GM12878 (cell line): ENCODE measurements at regions not wholly inside any gene's neighbourhood (a gene's known extent, or its start where the extent isn't known, plus 50 kb on each side); places are given as distances from the start of the nearest gene placed in this dataset.

ENCODE experiments used
- ATAC-seq: fragments of 200-7000 bp; cut with Tn5 transposase; 3 replicates; pipeline ENCODE4 v1.9.1; 2020; ENCODE audit warnings: mild to moderate bottlenecking, moderate library complexity
- BruUV-seq: library from RNA; stranded (reverse); fragments of 400-500 nt; replicated peaks from 2 replicates; lab custom pipeline; 2021; lab: Mats Ljungman, UMichigan
- CTCF ChIA-PET: fragments of 300-600 bp; sonication (Branson Sonifier 250); formaldehyde crosslinking; extraction: SDS; loops from one replicate; lab custom pipeline; 2021; ENCODE audit warnings: inconsistent platforms; lab: Yijun Ruan, JAX
- POLR2A ChIA-PET: fragments of 350-600 bp; formaldehyde crosslinking; extraction: SDS; loops from one replicate; lab custom pipeline; 2021; ENCODE audit warnings: inconsistent platforms; lab: Charles Lee
- RAD21 ChIA-PET: fragments of 300-600 bp; sonication (Branson Sonifier 250); formaldehyde crosslinking; loops from one replicate; lab custom pipeline; 2023; ENCODE audit warnings: antibody characterized with exemption; ENCODE audit not compliant: unreplicated experiment; lab: Charles Lee
- SMC1A ChIA-PET: fragments of 300-600 bp; sonication (Branson Sonifier 250); formaldehyde crosslinking; loops from one replicate; lab custom pipeline; 2023; ENCODE audit not compliant: unreplicated experiment, uncharacterized antibody; lab: Charles Lee
- DNase-seq: peaks from one replicate; pipeline ENCODE4 v3.0.0-alpha.2; 2011; ENCODE audit warnings: low read depth, low spot score
- FAIRE-seq: peaks from 3 replicates; lab custom pipeline; 2011; peaks lifted over from hg19 to GRCh38; lab: Jason Lieb, UNC
- H2AFZ ChIP-seq: 2 replicates; pipeline ENCODE4 v1.6.0; 2011; ENCODE audit warnings: low read depth, low read length, control low read depth; ENCODE audit not compliant: control insufficient read depth
- H3K27ac ChIP-seq: 2 replicates; pipeline ENCODE4 v1.5.1; 2011; ENCODE audit warnings: control low read depth; ENCODE audit not compliant: control insufficient read depth, insufficient read depth
- H3K27me3 ChIP-seq, 2 experiments: replicated peaks in 1 of 2; 2 replicates each; pipeline versions ENCODE4 v1.6.0 to v1.6.1; 2011; ENCODE audit warnings: low read length in 1 of 2; ENCODE audit not compliant: control insufficient read depth in 2 of 2, insufficient read depth in 2 of 2
- H3K36me3 ChIP-seq, 2 experiments: 2 replicates each; pipeline ENCODE4 v1.5.1; 2011; ENCODE audit warnings: low read length in 1 of 2; ENCODE audit not compliant: control insufficient read depth in 2 of 2, insufficient read depth in 2 of 2
- H3K4me1 ChIP-seq: 2 replicates; pipeline ENCODE4 v1.6.1; 2011; ENCODE audit warnings: mild to moderate bottlenecking, low read length, moderate library complexity, mixed read lengths; ENCODE audit not compliant: control insufficient read depth, insufficient read depth
- H3K4me2 ChIP-seq: 2 replicates; pipeline ENCODE4 v1.6.0; 2011; ENCODE audit warnings: control low read depth; ENCODE audit not compliant: control insufficient read depth, insufficient read depth
- H3K4me3 ChIP-seq: fragments of 200-600 bp; sonication (generic); 2 replicates; pipeline ENCODE4 v1.5.1; 2016
- H3K79me2 ChIP-seq: 2 replicates; pipeline ENCODE4 v1.6.0; 2011; ENCODE audit warnings: low read length; ENCODE audit not compliant: control insufficient read depth, insufficient read depth
- H3K9ac ChIP-seq: 2 replicates; pipeline ENCODE4 v1.8.0; 2011; ENCODE audit warnings: low read length, control low read depth, mixed read lengths; ENCODE audit not compliant: control insufficient read depth, insufficient read depth
- H3K9me3 ChIP-seq: replicated peaks from 3 replicates; pipeline ENCODE4 v1.5.1; 2011; ENCODE audit warnings: mild to moderate bottlenecking, low read length; ENCODE audit not compliant: control insufficient read depth, insufficient read depth
- H4K20me1 ChIP-seq: 2 replicates; pipeline ENCODE4 v1.6.0; 2011; ENCODE audit not compliant: control insufficient read depth, insufficient read depth
- BACH1 ChIP-seq: fragments of 450-650 bp; IDR thresholded peaks from 2 replicates; pipeline ENCODE4 v1.6.1; 2017; ENCODE audit warnings: mild to moderate bottlenecking, borderline replicate concordance
- BMI1 ChIP-seq: fragments of 450-650 bp; IDR thresholded peaks from 2 replicates; pipeline ENCODE4 v1.6.1; 2016; ENCODE audit warnings: mild to moderate bottlenecking, moderate library complexity, borderline replicate concordance
- CHD4 ChIP-seq: fragments of 200-600 bp; sonication (generic); IDR thresholded peaks from 2 replicates; pipeline ENCODE4 v1.6.1; 2016; ENCODE audit warnings: mild to moderate bottlenecking
- FOXM1 ChIP-seq: IDR thresholded peaks from 2 replicates; pipeline ENCODE4 v1.6.1; 2012; ENCODE audit warnings: low read depth, mild to moderate bottlenecking, inconsistent platforms, low read length, moderate library complexity
- GATAD2B ChIP-seq: fragments of 450-650 bp; conservative IDR thresholded peaks from 2 replicates; pipeline ENCODE4 v1.6.1; 2017; ENCODE audit warnings: low read depth, mild to moderate bottlenecking, moderate library complexity
- JUNB ChIP-seq: IDR thresholded peaks from 2 replicates; pipeline ENCODE4 v1.6.1; 2016; ENCODE audit warnings: antibody characterized with exemption, mild to moderate bottlenecking
- JUND ChIP-seq: IDR thresholded peaks from 2 replicates; pipeline ENCODE4 v1.6.1; 2012; ENCODE audit warnings: low read depth, mild to moderate bottlenecking, low read length, improper control_type of control experiment, moderate library complexity
- KLF5 ChIP-seq: fragments of 450-650 bp; IDR thresholded peaks from 2 replicates; pipeline ENCODE4 v1.6.1; 2014; ENCODE audit warnings: mild to moderate bottlenecking; ENCODE audit not compliant: partially characterized antibody
- LARP7 ChIP-seq: fragments of 450-650 bp; IDR thresholded peaks from 2 replicates; pipeline ENCODE4 v1.6.1; 2017; ENCODE audit warnings: mild to moderate bottlenecking
- NKRF ChIP-seq: fragments of 450-650 bp; conservative IDR thresholded peaks from 2 replicates; pipeline ENCODE4 v1.6.1; 2017; ENCODE audit warnings: mild to moderate bottlenecking, moderate library complexity
- NR2C2 ChIP-seq: IDR thresholded peaks from 2 replicates; pipeline ENCODE4 v1.6.1; 2011; ENCODE audit warnings: borderline replicate concordance, low read depth; ENCODE audit not compliant: control insufficient read depth, insufficient read length
- PML ChIP-seq: IDR thresholded peaks from 2 replicates; pipeline ENCODE4 v1.6.1; 2012; ENCODE audit warnings: low read length, inconsistent platforms
- RAD21 ChIP-seq: IDR thresholded peaks from 2 replicates; pipeline ENCODE4 v1.6.1; 2011; ENCODE audit warnings: mild to moderate bottlenecking, low read depth, low read length, moderate library complexity; ENCODE audit not compliant: insufficient read depth
- REST ChIP-seq: IDR thresholded peaks from 2 replicates; pipeline ENCODE4 v1.6.1; 2012; ENCODE audit warnings: mild to moderate bottlenecking, low read depth, low read length
- SMAD5 ChIP-seq: IDR thresholded peaks from 2 replicates; pipeline ENCODE4 v1.6.1; 2016; ENCODE audit warnings: antibody characterized with exemption, low read depth
- SPI1 ChIP-seq: IDR thresholded peaks from 2 replicates; pipeline ENCODE4 v1.6.1; 2011; ENCODE audit warnings: low read depth, mild to moderate bottlenecking, low read length, moderate library complexity, borderline replicate concordance; ENCODE audit not compliant: insufficient read depth
- TBL1XR1 ChIP-seq: IDR thresholded peaks from 2 replicates; pipeline ENCODE4 v1.6.1; 2012; ENCODE audit warnings: low read depth, low read length, improper control_type of control experiment
- TCF12 ChIP-seq: IDR thresholded peaks from 2 replicates; pipeline ENCODE4 v1.6.1; 2011; ENCODE audit warnings: low read depth, mild to moderate bottlenecking, low read length
- ZBTB4 ChIP-seq: fragments of 450-650 bp; formaldehyde crosslinking; IDR thresholded peaks from 2 replicates; pipeline ENCODE4 v1.4.0; 2022; ENCODE audit warnings: mild to moderate bottlenecking, moderate library complexity
- ZNF217 ChIP-seq: fragments of 450-650 bp; IDR thresholded peaks from 2 replicates; pipeline ENCODE4 v1.6.1; 2017; ENCODE audit warnings: antibody characterized with exemption, mild to moderate bottlenecking
- WGBS: methylation state at CpG from one replicate; pipeline ENCODE4 v1.1.6; 2016; ENCODE audit warnings: low lambda C conversion rate; ENCODE audit not compliant: insufficient replicate concordance, insufficient coverage; ENCODE audit errors: missing lambda C conversion rate; 5-methylcytosine and 5-hydroxymethylcytosine counted together
- in situ Hi-C: fragments of 300-500 bp; cut with MboI; formaldehyde crosslinking; loops from 9 replicates; pipeline ENCODE4 v1.14.3; 2018; ENCODE audit warnings: mixed read lengths
- intact Hi-C: fragments of 100-400 bp; cut with micrococcal nuclease; formaldehyde crosslinking; loops from one replicate; pipeline ENCODE4 v1.14.2; 2022; ENCODE audit not compliant: unreplicated experiment

GRCh38 chr17:21823643-21824042, 131.3 kb downstream of the KCNJ18 start:
- 43% methylated on average over 4 of the region's 4 CpGs for WGBS
- intact Hi-C loops: no loop called here

More at GRCh38 chr17:21823643-21824042, 131.3 kb downstream of the KCNJ18 start:
- ChIA-PET RAD21 (no interaction called here), POLR2A (no interaction called here), CTCF (no interaction called here), SMC1A (no interaction called here)
- FAIRE-seq (no peak), DNase-seq (no peak), ATAC-seq (no peak)
- Histone ChIP-seq H3K4me3 (no peak overlapping the region), H3K9ac (no peak overlapping the region), H3K27me3 (no peaks in the 10 kb centered on the region), H3K36me3 (no peaks in the 10 kb centered on the region), H3K9me3 (no peaks in the 10 kb centered on the region), H2AFZ (no peak overlapping the region), H3K79me2 (no peaks in the 10 kb centered on the region), H3K4me2 (no peak overlapping the region), H4K20me1 (no peaks in the 10 kb centered on the region), H3K27ac (no peak overlapping the region), H3K4me1 (no peaks in the 10 kb centered on the region)
- no TSS peak for BruUV-seq
- no peak for TF ChIP-seq JUNB
- TF ChIP-seq NR2C2: no peak
- TF ChIP-seq RAD21: no peak
- TF ChIP-seq REST: no peak
- no peak for TF ChIP-seq ZNF217
- TF ChIP-seq GATAD2B: no peak
- TF ChIP-seq ZBTB4: no peak
- TF ChIP-seq SMAD5: no peak
- no peak for TF ChIP-seq NKRF
- no peak for TF ChIP-seq TBL1XR1
- TF ChIP-seq KLF5: no peak
- TF ChIP-seq FOXM1: no peak
- TF ChIP-seq LARP7: no peak
- TF ChIP-seq CHD4: no peak
- no peak for TF ChIP-seq BMI1
- no peak for TF ChIP-seq PML
- TF ChIP-seq BACH1: no peak
- TF ChIP-seq JUND: no peak
- no peak for TF ChIP-seq TCF12
- TF ChIP-seq SPI1: no peak
- in situ Hi-C loops: no loop called here
